GM12873 (cell line): ENCODE measurements at regions not wholly inside any gene's neighbourhood (a gene's known extent, or its start where the extent isn't known, plus 50 kb on each side); places are given as distances from the start of the nearest gene placed in this dataset.

ENCODE experiments used
- CTCF ChIP-seq: IDR thresholded peaks from 2 replicates; pipeline ENCODE4 v1.5.1; 2012; ENCODE audit warnings: low read depth, mild to moderate bottlenecking, moderate library complexity, low read length, control low read depth; ENCODE audit not compliant: insufficient read depth; ENCODE audit errors: missing control alignments

- no peak for TF ChIP-seq CTCF
Measured at GRCh38 chr10:118915161-118915560, 114.4 kb upstream of the NANOS1 start.

GRCh38 chr10:118916777-118917176, 112.7 kb upstream of the NANOS1 start:
- no peak for TF ChIP-seq CTCF

- TF ChIP-seq CTCF = no peak
Measured at GRCh38 chr10:118917701-118918100, 111.8 kb upstream of the NANOS1 start.

- TF ChIP-seq CTCF = no peak
Measured at GRCh38 chr10:118918116-118918515, 111.4 kb upstream of the NANOS1 start.

DNA sequence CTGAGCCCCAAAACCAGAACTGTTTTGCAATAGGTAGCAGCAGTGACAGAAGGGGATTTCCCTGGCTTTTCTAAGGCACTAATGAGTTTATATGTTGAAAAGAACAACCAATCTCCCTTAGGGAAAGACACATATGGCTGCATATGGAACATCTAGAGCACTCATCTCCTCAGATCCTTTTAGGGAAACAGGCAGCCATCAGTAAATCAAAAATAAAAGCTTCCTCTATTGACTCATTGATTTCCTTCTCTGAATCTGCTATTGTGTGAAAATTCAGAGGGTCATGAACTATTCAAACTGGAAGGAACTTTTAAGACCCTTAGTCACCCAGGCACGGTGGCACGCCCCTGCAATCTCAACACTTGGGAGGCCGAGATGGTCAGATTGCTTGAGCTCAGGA, 110.9 kb upstream of the NANOS1 start:
- TF ChIP-seq CTCF = no peak

GRCh38 chr10:118920206-118920605, 109.3 kb upstream of the NANOS1 start:
- no peak for TF ChIP-seq CTCF

DNA sequence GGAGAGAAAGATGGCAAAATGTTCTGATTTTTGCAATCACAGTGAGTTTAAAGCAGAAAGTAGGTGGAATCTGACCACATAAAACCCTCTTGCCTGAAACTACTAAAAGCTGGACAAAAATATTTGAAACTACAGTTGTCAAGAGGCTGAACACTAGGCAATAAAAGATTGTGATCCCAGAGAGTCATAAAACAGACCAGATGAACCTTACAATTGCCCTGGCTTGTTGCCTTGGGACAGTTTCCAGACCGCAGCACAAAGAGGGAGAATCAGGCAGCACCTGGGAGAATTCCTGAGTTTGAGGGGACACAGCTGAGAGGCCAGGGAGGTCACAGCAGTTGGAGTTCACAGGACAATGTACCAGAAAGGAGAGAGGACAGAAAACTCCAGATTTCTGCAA, 107.3 kb upstream of the NANOS1 start:
- no peak for TF ChIP-seq CTCF
